Thoracic aorta (tissue), 2 donors: ENCODE measurements at regions not wholly inside any gene's neighbourhood (a gene's known extent, or its start where the extent isn't known, plus 50 kb on each side); places are given as distances from the start of the nearest gene placed in this dataset.

Experiments
- ATAC-seq: fragments of 150-250 bp; one replicate; pipeline ENCODE4 v1.8.0; 2017; ENCODE audit warnings: low read depth; ENCODE audit not compliant: insufficient number of reproducible peaks, low FRiP score
- DNase-seq: peaks from one replicate; pipeline ENCODE4 v3.0.0-alpha.2; 2020; ENCODE audit warnings: low spot score
- H3K27ac ChIP-seq, 2 donors: fragments of 200-600 bp; sonication (generic); 1 replicate in 1 of 2; 2 replicates in 1 of 2; pipeline ENCODE4 v1.5.1; 2016; ENCODE audit warnings: mild to moderate bottlenecking in 2 of 2, moderate library complexity in 2 of 2
- H3K27me3 ChIP-seq: fragments of 200-600 bp; sonication (generic); replicated peaks from 2 replicates; pipeline ENCODE4 v1.6.0; 2016; ENCODE audit warnings: mild to moderate bottlenecking; ENCODE audit not compliant: insufficient read depth
- H3K36me3 ChIP-seq: fragments of 200-600 bp; sonication (generic); one replicate; pipeline ENCODE4 v1.5.1; 2016
- H3K4me1 ChIP-seq, 2 donors: fragments of 200-600 bp; sonication (generic); 1 replicate in 1 of 2; 2 replicates in 1 of 2; pipeline versions ENCODE4 v1.5.1 to v1.6.0; 2016; ENCODE audit warnings: low read depth in 2 of 2, mild to moderate bottlenecking in 1 of 2; ENCODE audit not compliant: control insufficient read depth in 1 of 2
- H3K4me3 ChIP-seq: fragments of 200-600 bp; sonication (generic); 2 replicates; pipeline ENCODE4 v1.5.1; 2016; ENCODE audit warnings: mild to moderate bottlenecking
- H3K9me3 ChIP-seq: fragments of 200-600 bp; sonication (generic); 2 replicates; pipeline ENCODE4 v1.5.1; 2016
- CTCF ChIP-seq: fragments of 200-600 bp; sonication (generic); IDR thresholded peaks from one replicate; pipeline ENCODE4 v1.5.1; 2019; ENCODE audit warnings: antibody characterized with exemption

GRCh38 chr5:54835647-54836046, 149.7 kb downstream of the ESM1 start:
- Histone ChIP-seq H3K4me1 (no peaks in the 10 kb centered on the region), H3K9me3 (no peaks in the 10 kb centered on the region), H3K4me3 (no peak overlapping the region), H3K27ac (no peak overlapping the region), H3K27me3 (no peaks in the 10 kb centered on the region), H3K36me3 (no peaks in the 10 kb centered on the region)
- ATAC-seq (no peak), DNase-seq (no peak)
- no peak for TF ChIP-seq CTCF

GRCh38 chr5:54834121-54834842, 151.1 kb downstream of the ESM1 start:
- DNase-seq: no peak
- H3K27me3 ChIP-seq: no peaks in the 10 kb centered on the region
- no peak for TF ChIP-seq CTCF
- H3K9me3 ChIP-seq: no peaks in the 10 kb centered on the region
- H3K4me3 ChIP-seq: no peak overlapping the region
- ATAC-seq: no peak
- H3K27ac ChIP-seq: no peak overlapping the region
- no peaks in the 10 kb centered on the region for H3K36me3 ChIP-seq
- peaks cover 0 to 11% of the 10 kb centered on the region in 2 donors for H3K4me1 ChIP-seq

DNA sequence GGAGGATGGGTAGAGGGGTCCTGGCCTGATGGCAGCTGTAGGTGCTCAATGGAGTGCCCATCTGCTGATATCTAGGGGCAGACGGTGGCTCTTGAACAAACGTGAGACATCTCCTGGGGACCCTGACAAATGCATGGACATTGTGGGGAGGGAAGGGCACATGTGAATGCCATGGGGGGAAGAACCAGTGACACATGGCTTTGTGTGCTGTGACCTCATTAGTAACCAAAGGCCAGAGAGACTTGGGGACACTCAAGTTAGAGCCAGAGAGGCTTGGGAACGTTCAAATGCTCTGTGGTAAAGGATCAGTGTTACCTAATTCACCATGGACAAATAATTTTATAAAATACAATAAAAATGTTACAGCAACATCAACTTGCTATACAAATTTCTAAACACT, 151.8 kb downstream of the ESM1 start:
- Histone ChIP-seq H3K36me3 (no peaks in the 10 kb centered on the region), H3K27ac (no peak overlapping the region), H3K4me1 (peaks cover 0 to 18% of the 10 kb centered on the region in 2 donors), H3K4me3 (no peak overlapping the region), H3K9me3 (no peaks in the 10 kb centered on the region), H3K27me3 (no peaks in the 10 kb centered on the region)
- DNase-seq (no peak), ATAC-seq (no peak)
- no peak for TF ChIP-seq CTCF

DNA sequence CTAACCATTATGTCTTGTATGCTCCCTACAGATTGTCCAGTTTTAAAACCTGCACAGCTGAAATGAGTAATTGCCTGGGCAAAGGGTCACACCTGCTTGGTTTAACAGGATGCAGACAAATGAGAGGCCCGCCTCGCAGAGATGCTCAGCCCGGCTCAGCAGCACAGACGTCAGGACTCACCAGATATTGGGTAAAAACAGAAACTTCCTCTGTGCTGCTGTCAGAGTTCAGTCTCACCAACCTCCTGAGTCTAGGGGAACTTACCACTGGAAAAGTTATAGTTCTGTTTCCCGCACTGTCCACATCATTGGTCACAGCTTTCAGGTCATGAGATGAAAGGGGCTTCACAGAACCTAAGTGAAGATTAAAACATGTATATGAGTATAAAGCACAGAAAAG, 152.5 kb downstream of the ESM1 start:
- Histone ChIP-seq H3K27ac (no peak overlapping the region), H3K9me3 (no peaks in the 10 kb centered on the region), H3K36me3 (no peaks in the 10 kb centered on the region), H3K4me1 (peaks cover 0 to 19% of the 10 kb centered on the region in 2 donors), H3K27me3 (no peaks in the 10 kb centered on the region), H3K4me3 (no peak overlapping the region)
- no peak for DNase-seq
- TF ChIP-seq CTCF: no peak
- ATAC-seq: no peak

DNA sequence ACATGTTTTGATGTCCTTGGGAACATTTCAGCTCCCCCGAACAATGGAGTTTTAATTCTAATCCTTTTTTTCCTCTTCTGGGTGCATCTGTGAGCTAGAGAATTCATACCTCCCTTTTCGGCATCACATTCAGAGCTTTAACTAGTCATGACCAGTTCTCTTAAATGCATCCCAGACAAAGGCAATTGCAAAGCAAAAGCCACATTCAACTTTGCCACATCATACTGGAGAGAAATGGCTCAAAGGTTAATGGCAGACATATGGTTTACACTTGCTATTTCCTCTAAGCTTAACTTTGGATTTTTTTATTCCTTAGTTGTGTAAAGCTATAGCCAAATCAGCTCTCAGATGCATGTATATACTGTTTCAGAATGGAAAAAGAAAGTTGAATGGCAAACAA, 153.3 kb downstream of the ESM1 start:
- H3K27ac ChIP-seq: no peak overlapping the region
- no peaks in the 10 kb centered on the region for H3K27me3 ChIP-seq
- no peaks in the 10 kb centered on the region for H3K36me3 ChIP-seq
- H3K4me3 ChIP-seq: no peak overlapping the region
- no peak for TF ChIP-seq CTCF
- H3K9me3 ChIP-seq: no peaks in the 10 kb centered on the region
- DNase-seq: no peak
- no peak for ATAC-seq
- peaks cover 0 to 19% of the 10 kb centered on the region in 2 donors for H3K4me1 ChIP-seq
